CD4-positive, alpha-beta T cell treated with Interleukin-17A for 4 hours (primary cell): ENCODE measurements at regions not wholly inside any gene's neighbourhood (a gene's known extent, or its start where the extent isn't known, plus 50 kb on each side); places are given as distances from the start of the nearest gene placed in this dataset.

Source experiments
- DNase-seq: peaks from one replicate; pipeline ENCODE4 v3.0.0-alpha.2; 2020; ENCODE audit warnings: mixed read lengths

DNA sequence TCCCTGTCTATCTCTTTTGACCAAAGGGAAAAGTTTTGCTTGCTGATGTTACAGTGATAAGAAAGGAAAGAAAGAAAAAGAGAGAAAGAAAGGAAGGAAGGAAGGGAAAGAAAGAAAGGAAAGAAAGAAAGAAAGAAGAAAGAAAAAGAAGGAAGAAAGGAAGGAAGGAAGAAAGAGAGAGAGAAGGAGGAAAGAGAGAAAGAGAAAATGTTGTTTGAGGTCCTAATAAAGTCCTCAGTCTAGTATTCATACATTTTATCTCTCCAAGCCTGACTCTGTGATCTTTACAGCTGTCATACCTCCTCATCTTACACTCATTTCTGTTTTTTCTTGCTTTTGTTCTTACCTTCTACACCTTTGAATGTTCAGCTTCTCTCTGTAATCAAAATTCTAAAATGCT is 111.4 kb upstream of the MBNL1 start:
- DNase-seq, result no peak

DNA sequence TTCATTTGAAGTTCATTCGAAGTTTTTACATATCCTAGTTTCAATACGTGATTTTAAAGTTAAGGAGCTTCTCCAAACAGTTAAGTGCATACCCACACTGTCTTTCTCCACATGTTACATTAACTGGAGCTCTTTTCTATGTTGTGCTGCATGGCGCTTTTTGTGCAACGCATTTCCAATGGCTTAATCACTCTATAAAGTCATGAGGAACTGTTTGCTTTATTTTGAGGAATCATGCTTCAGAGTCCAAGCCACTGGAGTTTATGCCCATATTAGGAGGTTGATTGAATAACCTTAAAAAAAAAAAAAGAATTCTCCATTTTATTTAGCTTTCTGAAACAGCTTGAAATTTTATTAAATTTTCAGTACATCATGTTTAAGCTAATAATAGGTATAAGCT is 109.4 kb upstream of the MBNL1 start:
- no peak for DNase-seq

DNA sequence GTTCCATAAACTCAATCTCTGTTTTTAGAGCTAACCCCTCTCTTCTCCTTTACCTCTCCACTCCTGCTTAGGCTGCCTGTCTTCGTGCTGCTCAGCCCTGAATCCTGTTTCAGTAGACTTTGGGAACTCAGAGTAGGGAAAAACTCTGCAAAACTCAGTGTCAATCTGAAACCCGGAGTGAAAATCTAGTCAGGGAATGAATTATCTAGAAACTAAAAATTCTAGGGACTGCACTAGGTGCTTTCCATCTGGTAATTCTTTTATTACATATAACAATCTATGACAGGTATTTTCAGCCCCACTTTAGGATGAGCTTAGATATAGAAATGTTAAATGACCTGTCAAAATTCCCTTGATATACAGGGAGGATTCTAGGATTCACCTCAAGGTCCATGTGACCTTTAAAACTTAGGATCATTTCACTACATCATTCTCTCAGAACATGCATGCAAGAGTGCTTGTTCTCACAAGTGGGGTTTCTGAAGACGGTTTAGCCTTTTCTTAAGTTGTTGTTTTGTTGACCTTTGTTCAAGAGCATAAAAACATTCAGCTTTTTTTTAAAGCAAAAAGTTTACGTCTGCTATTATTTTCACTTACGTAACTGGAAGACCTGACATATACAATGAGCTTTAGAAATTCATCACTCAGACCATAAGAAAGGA is 108.2 kb upstream of the MBNL1 start:
- no peak for DNase-seq

DNA sequence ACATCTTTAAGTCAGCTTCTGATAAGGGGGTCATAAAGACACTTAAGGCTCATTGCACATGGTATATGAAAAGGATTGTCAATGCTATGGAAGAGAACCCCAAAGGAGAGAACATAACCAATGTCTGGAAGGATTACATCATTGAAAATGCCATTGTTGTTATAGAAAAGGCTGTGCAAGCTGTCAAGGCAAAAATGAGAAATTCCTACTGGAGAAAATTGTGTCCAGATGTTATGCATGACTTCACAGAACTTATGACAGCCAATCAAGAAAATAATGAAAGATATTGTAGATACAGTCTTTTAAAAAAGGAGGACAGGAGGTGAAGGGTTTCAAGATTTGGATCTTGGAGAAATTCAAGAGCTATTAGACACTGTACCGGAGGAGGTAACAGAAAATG is 96.3 kb upstream of the MBNL1 start:
- no peak for DNase-seq

DNA sequence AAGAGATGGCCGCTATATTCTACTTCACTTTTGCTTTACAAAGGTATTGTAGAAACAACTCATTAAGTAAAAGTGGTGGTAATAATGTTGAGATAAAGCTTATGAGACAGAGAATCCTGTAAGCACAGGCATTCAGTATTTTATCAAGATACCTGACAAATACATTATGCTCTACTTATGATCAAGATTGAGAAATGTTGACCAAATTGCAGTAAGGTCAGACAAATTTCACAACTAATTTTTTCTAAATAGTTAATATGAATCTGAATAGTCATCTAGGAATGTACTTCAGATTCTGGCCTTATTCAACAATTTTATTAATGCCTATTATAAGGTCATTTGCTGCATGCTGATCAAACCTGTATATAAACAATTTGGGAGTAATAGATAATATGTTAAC is 95.1 kb upstream of the MBNL1 start:
- no peak for DNase-seq

DNA sequence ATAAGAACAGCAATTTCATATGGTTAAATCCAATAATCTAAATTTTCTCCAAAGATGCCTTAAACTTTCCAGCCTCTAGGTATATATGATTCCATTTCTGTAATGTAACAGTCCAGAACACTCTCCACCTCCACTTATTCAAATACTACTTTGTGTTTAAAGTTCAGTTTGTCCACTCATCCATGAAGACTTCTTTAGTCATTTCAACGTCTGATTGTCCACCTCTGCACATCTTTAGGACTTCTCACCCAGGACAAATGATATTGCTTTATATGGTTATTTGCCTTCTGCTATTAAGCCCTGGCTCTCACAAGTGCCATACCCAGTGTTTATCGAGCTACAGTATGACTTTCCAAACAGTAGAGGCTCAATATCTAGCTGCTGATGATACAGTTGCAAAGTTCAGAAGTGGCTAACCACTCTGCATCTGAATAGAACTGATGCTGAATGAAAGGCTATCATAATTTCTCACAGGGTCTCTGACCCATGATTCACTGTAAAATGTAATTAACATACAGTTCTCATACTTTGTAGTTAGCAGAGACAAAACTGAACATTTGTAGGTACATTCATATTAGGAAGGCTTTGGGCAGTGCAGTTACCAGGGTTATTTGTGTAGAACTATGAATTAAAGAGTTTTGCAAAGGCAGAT is 93.7 kb upstream of the MBNL1 start:
- no peak for DNase-seq

DNA sequence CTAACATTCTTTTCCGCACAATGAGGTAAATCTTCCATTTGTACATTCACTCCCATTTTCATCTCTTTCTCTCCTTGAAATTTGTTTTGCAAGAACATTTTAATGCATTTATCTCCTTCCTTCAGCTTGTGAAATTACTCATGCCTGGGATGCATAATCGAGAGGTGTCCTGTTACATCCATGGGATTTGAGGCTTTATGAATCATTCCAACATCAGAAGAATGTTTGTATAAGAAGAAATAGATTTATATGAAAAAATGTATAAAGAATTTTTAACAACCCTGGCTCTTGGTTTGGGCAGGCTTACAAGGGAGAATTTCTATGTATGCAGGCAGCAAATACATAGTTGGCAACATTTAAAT is 93.2 kb upstream of the MBNL1 start:
- no peak for DNase-seq

DNA sequence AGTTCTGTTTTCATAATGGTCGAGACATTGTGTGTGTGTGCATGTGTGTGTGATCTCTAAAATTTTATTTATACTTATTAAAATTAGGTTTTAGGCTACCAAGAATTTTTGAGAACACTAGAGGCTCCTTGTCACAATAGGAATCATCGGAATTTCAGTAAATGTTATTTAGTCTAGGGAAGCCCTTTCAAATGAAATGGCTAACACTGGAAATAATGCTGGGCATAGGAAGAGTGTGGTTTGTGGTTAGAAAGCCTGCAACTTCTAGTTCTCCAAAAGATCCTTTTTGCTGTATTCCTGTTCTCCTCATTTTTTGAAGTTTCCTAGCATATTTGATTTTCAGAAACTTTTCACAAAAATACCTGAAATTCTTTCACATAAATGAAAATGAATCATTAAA is 92.5 kb upstream of the MBNL1 start:
- DNase-seq, result no peak

DNA sequence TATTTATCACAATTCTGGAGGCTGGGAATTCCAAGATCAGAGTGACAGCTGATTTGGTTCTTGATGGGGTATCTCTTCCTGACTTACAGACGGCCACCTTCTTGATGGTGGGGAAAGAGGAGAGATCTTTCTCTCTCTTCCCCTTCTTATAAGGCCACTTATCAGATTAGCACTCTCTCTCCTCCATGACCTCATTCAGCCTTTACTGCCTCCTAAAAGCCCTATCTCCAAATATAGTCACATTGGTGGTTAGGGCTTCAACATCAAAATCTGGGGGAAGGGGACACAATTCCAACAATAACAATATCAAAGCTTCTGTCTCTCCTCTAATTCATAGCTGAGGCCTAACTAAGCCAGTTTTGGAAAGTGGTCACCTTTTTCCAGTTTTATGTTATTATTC is 91.7 kb upstream of the MBNL1 start:
- no peak for DNase-seq

DNA sequence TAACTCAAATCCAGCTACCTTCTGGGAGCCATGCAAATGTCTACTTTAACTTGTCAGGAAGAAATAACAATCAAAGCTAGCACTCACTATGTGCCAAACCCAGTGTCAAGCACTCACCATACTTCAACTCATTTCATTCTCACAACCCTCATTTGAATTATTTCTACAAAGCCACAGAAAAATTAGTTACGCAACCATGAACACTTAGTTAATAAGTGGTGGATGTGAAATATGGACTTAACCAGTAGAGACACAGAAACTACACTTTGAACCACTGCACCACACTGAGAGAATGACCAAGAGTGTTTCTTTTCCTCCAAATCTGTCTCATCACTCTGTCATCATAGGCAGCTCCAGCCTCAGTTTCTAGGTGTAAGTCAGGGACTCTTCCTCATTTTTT is 91.0 kb upstream of the MBNL1 start:
- DNase-seq, result no peak

DNA sequence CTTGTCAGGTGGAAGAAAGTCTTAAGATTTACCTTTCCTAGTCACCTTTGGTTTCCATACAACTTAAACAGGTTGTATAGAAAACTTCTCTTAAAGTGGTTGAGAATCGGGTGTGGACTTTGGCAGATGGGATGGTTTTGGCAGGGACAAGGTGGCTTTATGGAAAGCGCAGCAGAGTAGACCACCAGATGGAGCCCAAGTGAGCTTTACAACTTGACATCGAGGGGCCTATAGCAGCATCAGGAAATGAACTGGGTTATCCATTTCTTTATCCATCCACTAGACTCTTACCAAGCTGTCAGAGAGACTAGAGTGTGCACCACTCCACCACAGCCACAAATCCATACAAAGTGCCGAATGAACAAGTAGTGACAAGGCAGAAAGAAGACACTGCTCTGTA is 85.3 kb upstream of the MBNL1 start:
- peak; percentile 72 for DNase-seq

DNA sequence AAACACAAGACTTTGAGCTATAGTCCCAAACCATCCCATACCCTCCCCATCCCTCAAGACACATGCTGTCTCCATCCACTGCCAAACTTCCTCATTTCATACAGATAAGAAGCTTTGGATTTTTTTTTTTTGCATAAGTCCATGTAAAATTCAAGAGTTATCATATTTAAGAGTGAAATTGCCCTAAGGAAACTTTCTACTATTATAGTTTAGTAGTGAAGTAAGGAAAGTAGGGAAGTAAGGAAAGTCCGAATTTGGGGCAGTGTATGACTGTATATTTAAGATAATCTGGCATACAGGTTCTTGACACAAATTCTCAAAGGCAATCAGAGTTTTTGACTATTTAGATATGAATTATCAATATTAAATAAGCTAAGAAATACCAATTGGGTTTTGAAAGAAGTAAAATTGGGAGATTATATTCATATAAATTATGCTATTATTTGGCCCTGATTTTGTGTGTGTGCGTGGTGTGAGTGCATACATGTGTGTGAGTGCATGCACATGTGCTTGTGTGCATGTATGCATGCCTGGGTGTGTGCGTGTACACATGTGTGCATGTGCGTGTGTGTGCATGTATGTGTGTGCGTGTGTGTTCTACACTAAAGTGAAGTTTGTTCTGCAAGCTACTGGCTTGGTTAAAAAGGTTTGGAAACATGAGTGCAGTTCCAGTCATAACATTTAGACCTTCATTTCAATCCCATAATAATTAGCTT is 83.6 kb upstream of the MBNL1 start:
- no peak for DNase-seq

DNA sequence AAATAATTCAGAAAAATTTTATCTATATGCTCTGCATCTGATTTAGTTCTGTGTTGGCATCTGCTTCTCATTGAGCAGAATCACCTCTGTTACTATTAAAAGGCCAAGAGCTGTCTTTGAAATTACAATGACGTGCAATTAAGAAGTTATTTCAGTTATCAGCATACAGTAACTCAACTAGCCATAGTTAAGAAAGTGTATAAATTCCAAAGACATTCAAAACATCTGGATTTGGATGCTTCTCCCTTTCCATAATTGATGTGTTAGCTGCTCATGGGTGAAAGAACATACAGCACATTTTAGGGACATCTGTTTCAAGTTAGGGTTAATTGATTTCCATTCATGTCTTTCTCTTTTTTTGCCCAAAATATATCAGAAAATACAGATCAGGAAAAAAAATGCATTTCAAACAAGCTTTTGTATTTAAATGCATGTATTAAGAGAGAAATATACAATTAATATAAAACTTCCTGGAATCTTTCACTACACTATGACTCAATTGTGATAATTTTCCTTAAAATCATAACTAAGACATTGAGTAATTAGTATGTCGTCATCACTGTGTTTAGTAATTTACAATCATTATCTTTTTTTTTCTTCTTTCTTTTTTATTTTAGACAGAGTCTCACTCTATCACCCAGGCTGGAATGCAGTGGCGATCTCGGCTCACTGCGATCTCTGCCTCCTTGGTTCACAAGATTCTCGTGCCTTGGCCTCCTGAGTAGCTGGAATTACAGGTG is 82.7 kb upstream of the MBNL1 start:
- DNase-seq, result no peak

DNA sequence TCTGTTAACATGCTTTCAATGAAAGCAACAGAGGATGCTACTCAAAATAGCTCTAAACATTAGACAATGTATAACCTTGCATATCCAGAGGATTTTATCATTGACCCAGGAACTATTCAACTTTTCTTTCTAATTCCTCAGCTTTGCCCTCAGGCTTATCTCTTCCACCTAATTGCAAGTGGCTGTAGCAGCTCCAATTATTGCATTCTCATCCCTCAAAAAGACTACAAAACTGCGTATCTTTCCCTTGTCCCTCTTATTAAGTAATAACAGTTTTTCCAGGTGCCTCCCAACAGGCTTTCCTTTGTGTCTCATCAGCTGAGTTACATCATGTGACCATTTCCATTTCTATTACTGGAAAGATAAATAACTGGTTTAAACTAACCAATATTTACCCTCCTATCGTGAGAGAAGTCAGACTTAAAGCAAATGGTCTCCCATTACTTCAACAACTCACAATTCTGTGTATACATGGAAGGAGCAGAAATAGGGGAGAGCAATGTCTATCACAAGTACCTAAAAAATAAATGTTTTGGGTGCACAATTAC is 78.0 kb upstream of the MBNL1 start:
- no peak for DNase-seq

DNA sequence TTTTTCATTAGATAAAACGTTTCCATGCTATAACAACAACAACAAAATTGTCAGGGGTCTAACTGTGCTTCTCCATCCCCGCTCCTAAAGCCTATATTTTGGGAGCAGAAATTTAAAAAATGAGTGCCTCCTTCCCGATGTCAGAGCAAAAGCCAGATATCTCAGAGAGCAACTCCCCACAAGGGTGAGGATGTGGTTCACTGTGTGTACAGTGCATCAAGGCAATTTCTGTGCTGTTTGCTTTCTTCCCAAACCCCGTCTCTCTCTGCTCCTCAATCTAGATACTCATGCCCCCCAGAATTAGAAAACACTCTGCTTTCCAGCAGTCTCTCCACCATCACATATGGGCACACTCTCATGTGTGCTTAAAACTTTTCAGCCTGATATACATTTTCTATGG is 76.7 kb upstream of the MBNL1 start:
- peak; percentile 51 for DNase-seq

DNA sequence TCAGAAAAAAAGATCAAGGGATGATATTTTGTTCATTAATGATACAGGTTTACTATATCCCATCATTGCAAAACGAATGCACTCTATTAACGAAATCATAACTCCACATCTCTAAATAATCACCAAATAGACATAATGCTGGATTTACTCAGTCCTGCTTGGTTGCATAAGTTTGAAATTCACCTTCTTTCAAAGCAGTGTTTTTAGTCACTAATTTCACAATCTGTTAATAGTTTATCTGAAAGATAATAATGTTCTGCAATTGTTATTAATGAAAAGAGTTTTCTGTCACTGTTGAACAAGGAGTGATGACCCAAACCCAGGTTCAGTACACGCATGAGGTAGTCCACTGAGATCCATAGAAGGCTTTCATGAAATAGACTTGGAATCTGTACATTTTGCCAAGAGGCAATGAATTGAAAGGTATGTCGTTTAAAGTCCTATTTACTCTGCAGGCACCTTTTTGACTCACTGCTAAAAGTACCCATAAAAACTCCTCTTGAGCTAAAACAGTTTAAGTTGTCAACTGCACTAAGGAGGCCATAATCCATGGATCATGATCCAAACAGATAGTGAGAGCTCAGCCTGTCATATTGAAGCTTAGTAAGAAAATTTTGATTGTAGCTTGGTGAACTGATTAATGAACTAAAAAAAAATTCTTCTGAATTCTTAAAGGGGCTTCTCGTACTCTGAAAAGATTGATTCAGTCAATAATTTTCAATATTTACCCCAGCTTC is 75.6 kb upstream of the MBNL1 start:
- no peak for DNase-seq

DNA sequence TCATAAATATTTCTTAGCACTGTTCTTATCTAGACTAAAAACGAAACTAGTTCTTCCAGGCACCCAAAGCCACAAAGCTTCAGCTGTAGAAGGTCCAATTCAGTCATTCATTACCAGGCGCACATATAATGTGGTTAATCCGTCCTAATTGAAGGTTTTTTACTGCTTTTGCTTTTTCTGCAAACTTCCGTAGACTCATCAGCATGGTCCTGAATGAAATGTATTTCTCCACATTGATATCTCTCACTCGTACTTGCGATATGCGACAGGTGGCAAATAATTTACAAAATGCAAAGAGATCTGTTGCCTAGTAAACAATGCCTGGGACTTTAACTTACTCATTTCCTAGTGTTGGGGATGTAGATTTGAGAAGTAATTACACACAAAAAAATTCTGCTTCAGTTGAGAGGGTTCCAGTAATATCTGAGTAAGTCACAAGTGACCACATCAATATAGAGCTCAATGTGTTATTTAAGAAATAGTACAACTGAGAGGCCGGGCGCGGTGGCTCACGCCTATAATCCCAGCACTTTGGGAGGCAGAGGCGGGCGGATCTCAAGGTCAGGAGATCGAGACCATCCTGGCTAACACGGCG is 75.0 kb upstream of the MBNL1 start:
- peak; percentile 47 for DNase-seq

DNA sequence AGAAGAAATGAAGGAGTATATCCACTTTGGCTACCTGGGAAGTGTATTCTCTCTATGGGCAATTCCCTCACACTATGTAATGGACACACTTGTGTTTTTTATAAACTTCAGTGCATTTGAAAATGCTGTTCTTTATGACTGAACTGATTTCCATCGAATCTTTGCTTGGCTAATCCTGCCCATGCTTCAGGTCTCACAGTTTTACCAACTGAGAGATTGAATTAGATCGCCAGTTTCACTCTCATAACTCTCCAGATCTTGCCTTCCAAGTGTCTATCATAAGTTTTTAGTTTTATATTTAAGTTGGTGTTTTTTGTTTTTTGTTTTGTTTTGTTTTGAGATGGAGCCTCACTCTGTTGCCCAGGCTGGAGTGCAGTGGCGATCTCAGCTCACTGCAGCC is 73.5 kb upstream of the MBNL1 start:
- no peak for DNase-seq

DNA sequence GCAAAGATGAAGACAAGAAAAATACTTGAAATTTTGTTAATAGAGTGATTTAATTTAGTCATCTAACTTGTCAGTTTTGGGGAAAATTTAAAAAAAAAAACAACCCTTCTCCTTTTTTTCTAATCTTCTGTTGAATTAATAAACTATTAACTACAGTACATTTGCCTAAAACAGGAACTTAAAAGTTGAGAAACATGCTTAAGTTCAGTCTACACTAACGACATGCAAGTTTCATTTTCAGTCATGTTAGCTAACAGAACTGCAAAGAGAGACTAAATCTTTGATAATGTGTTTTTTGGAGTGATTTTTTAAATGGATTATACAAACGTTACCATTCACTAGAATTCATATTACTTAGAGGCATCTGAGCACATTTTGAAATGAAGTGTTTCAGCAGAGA is 71.9 kb upstream of the MBNL1 start:
- DNase-seq, result no peak

DNA sequence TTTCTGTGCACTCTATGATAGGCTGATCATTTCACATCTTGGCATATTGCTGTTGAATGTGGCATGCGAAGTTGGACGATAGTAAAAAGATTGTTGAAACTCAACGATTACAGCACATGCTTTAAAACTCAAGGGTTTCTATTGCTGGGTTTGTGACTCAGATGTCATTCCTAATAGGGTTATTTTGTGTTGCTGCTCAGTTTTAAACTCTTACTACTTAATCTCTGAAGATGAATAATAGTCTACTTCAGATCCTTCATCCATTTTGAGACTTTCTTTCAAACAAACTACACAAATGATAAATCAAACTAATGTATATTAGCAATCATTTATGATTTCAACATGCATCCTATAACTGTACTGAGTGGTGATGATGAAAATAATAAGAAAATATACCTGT is 71.3 kb upstream of the MBNL1 start:
- peak; percentile 31 for DNase-seq

DNA sequence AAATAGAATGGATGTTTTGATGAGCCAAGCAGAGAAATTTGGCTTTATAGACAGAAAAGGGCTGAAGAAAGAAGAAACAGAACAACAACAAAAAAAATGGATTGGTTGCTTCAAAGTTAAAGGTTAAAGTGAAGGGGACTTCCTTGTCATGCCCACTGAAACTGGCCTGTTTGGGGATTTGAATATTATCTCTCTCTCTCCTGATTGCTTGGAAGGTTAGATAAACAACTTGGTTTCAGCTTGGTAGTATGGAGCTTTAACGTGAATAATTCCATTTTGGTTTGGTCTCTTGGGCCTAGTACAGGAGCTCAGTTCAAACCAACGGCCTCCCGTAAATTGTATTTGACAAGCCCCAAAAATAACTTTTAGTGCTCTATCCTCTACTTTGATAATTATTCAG is 70.8 kb upstream of the MBNL1 start:
- no peak for DNase-seq

DNA sequence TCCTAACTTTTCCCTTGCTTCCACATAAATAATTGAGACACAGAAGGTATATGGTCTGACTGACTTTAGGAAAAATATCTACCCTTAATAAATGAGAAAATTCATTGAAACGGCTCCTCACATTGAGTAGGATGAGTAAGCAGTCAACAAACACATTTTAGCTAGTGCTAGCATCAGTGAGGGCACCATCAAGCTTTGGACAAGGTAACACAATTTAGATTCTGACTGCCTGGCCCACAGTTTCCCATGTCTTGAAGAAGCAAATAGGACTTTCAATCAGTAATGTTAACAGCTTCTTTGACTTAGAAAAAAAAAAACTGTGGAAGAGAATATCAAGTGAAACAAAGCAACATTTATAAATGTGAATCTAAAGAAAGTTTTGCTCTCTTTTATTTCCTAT is 70.1 kb upstream of the MBNL1 start:
- peak; percentile 40 for DNase-seq
